HG03439 (cell line): ENCODE measurements at regions not wholly inside any gene's neighbourhood (a gene's known extent, or its start where the extent isn't known, plus 50 kb on each side); places are given as distances from the start of the nearest gene placed in this dataset.
"Not testable (repeated sequence)": the region's sequence is repeated elsewhere in the genome, so short reads cannot be mapped to it uniquely, and the experiment has no call there.

Experiments
- ATAC-seq: cut with Tn5 transposase; IDR thresholded peaks from one replicate; pipeline ENCODE4 v1.9.1; 2021; ENCODE audit warnings: mild to moderate bottlenecking, moderate library complexity; ENCODE audit not compliant: unreplicated experiment

DNA sequence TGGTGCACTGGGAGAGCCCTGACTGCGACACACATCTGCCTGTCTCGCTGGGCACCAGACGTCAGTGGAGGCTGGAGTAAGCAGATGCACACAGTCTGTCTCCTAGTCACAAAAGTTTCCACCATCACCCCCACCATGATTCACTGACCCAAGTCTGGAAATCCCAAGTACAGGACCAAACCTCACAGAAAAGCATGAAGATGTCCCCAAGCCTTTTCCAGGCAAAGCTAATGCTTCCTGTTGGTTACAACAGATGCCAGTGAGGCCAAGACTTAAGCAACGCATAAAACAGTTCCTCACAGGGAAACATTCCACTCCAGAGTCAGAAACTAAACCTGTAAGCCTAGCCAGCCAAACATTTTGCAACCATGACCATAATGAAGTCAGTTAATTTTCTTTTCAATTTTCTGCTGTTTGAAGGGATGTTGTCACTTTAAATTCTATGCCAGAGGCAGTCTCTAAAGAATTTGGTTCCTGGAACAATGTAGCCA, 259.3 kb upstream of the SLC30A5 start:
- no peak for ATAC-seq

DNA sequence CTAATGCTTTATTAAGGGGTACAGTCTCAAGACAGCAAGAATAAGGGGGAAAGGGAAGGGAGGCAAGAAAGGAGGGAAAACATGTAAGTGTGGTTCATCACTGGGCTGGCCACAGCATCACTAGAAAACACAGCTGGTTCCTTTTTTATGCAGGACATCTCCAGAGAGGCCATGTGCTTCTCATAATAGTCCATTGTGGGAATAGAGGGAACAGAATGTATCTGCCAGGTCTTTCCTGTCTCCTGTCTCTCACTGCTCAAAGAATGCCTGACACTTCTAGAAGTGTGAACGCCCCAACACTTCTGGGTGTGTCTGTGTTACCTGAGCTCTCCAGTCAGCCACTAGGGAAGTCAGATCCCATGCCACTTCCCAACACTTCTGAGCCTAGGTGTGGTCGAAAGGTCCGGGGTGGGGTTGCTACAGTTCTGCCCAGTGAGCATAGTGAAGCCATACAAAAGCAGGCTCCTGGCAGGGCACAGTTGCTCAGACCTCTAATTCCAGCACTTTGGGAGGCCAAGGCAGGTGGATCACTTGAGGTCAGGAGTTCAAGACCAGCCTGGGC, 255.6 kb upstream of the SLC30A5 start:
- ATAC-seq: no peak

DNA sequence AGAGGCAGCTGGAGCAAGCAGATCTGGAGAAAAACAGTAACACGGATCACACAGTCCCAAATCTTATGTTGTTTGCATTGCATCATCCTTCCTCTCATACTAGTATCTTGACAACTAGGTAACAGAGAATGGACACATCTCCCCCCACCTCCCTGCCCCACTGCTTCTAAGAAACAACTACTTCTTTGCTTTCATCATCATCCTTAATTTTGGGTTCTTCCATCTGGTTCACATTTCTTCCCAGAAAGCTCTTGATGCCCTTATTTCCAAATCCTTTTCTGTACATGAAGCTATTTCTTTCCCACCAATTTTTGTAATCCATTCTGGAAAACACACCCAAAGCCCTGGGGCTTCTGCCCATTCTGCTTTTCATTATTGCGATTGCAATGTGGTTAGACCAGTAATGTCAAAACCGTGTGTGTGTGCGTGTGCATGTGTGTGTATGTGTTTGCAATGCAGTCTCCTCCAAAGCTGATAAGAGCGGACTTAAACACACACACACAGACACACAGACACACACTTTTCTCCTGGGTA, 254.7 kb upstream of the SLC30A5 start:
- ATAC-seq: no peak

DNA sequence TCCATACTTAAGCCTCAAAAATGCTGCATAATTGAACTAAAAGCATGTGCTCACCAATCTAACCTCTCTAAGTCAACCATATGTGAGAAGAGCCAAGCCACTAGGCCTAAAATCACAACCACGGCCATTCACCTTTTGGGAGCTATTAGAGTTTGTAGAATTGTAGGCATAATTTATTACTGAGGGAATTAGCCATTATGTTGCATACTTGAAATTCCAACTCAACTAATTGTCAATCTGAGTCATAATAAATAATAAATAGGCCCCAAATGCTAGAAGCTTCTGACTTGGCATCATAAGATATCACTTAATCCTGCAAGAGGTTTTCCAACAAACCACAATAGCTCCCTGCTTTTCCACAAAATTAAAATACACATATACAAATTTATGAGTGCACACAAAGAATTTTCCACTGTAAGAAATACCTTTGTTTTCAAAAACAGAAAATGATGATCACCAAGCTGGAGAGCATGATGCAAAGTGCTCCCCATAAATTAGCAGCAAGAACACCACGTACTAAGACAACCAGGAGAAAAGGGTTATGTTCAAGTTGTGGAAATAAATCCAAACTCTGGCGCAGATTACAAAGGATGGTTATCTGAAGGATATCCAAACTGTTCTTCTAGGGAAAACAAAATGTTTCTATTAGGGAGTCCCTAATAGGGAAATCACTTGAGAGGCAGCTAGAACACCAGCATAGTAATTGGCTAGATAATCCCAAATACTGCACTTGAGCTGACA, 250.0 kb upstream of the SLC30A5 start:
- no peak for ATAC-seq

DNA sequence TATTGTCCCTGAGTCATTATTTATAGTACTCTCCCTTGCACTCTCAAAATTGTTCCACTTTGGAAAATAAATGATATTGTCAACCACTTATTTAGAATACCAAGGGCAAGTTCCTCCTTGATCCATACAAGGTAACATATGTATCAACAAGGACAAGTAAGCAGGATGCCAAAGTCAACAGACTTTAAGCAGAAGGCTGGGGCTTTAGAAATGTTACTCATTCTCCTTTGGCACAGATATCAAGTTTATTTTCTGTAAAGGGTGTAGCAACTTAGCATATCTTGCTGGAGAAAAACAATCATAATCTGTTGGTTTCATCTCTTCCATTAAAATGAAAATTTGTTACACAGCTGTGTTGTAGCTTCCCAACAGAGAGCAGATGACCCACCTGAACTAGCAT, 248.7 kb upstream of the SLC30A5 start:
- no peak for ATAC-seq

DNA sequence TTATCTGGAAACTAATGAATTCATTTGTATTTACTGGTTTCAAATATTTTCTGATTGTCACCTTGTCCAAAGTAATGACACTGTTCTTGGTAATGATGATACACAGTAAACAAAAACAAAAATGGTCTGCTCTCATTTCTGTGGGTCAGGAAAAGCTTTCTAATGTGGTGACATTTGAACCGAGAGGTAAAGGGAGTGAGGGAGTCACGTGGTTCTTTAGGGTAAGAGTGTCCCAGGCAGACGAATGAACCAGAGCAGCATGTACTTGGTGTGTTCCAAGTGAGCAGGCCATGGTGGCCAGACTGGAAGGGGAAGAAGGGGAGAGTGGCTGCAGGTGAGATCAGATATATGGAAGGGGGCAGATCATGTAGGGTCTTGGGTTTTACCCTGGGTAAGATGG, 247.0 kb upstream of the SLC30A5 start:
- no peak for ATAC-seq

DNA sequence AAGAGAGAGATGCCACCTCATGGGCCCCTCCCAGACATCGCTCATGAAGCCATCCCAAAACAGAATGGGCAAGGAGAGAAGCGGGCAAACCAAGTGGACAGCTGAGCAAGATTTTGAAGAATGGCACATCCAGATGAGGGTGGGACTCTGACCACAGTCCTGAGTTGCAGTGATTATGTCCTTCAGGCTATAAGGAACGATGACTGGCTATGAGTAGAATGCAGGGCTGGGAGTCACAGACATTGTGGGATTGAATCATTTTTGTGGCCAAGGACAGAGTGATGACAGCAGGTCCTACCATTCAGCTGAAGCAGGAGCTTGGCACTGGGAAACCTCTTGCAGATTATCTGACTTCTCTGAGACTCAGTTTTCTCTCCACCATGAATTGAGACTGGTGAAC, 245.7 kb upstream of the SLC30A5 start:
- no peak for ATAC-seq

DNA sequence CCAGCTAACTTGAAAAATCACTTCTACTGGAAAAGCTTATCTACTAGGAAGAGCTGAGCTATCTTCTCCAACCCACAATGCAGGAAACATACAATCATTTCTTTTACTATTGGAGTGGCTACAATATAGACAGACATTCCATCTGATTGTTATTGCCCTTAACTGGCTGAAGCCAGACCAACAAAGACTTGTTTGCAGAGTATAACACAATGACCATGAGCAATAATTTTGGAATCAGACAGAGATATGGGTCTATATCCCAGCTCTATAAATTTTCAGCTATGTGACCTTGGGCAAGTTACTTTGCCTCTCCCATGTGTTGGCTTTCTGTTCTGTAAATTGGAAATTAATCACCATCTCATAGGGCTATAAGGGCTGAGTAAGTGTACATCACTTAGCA, 244.7 kb upstream of the SLC30A5 start:
- no peak for ATAC-seq

DNA sequence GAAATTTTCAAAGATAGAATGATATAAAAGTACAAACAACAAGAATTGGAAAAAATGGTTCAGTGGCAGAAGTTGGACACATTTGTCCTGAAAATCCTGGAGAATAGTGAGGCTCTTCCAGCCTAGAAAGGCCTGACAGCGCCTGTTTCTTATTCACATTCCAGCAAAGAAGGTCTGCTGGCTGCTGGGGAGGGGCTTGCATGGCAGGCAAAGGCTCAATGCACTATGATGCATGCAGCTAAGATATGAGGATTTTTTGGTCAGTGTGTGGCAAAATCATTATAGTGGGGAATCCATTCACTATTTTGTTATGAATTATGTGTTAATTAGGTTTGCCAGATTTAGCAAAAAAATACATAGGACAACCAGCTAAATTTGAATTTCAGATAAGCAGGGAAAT, 243.9 kb upstream of the SLC30A5 start:
- ATAC-seq: no peak

DNA sequence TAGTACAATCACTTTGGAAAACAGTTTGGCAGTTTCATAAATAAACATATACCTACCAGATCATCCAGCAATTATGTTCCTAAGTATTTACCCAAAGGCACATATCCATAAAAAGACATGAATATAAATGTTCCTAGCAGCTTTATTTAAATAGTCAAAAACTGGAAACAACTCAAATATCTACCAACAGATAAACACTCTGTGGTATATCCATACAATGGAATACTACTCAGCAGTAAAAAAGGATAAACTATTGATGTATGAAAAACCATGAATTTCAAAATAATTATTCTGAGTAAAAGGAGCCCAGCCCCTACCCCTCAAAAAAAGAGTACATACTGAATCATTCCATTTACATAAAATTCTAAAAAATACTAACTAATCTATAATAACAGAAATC, 232.7 kb upstream of the SLC30A5 start:
- ATAC-seq: no peak

DNA sequence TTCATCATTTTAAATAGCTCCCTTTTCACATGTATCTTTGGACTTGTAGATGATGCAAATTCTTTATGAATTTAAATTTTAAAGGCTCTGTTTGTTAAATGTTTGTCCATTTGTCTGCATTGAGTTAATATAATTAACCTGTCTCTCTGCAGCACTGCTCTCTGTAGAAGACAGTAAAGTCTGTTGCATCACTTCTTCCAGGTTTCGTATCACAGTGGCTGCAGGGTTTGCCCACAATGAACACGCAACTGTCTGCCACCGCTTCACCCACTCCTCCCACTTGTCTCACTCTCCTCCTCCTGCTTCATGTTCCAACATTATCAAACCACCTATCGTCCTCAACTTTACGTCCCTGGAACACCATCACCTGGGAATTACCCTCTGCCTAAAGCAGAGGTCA, 231.3 kb upstream of the SLC30A5 start:
- ATAC-seq: no peak

DNA sequence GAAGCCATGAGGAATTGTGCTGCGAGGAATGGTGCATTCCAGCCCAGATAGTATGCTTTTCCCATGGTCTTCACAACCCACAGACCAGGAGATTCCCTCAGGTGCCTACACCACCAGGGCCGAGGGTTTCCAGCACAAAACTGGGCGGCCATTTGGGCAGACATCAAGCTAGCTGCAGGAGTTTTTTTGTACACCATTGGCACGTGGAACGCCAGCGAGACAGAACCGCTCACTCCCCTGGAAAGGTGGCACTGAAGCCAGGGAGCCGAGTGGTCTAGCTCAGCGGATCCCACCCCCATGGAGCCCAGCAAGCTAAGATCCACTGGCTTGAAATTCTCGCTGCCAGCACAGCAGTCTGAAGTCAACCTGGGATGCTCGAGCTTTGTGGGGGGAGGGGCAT, 228.6 kb upstream of the SLC30A5 start:
- not testable (repeated sequence) for ATAC-seq

DNA sequence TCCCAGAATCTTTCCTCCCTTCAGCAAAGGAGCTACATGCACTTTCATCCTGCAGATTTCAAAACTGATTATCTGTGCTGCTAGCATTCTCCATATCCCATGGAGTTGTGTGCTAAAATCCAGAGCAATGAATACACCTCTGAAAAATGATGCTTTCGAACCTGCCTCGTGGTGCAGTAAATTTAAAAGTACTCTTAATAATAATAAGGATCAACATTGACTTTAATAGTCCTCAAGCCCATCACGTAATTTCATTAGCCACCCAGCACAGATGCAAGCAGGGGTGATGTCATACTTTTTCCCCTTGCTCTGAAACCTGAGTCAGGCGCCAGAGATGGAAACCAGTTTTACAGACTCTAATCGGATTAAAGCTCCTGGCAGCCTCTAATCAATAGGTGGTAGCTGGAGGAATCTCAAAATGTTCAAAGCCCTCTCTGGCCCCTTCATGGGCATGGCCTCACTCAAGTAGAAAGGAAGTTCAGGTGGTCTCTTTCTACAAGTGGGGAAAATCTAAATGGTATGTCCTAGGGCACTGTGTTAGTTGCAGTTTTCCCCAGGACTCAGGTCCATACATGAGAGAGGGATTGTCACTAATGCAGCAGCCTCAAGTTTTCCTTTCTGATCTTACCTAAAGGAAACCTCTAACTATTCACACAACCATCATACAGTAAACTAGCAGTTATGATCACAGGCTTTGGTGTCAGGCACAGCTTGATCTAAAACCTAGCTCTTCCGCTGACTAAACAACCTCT, 221.6 kb upstream of the SLC30A5 start:
- ATAC-seq: no peak

DNA sequence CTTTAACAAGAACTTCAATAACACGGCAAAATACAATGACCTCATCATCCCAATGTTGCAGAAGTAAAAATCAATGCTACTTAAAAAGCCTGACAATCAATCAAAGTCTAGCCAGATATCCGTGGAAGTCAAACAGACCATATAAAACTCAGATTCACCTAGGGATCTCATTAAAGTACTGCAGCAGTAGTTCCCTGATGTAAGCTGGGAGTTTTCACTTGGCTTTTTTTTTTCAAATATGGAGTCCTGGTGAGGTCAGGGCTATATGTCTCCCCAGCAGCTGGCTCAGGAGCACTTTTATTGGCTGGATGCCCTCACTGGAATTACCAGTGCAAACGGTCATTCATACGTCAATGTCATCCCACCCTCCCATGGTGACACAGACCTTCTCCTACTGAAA, 220.6 kb upstream of the SLC30A5 start:
- ATAC-seq: no peak

DNA sequence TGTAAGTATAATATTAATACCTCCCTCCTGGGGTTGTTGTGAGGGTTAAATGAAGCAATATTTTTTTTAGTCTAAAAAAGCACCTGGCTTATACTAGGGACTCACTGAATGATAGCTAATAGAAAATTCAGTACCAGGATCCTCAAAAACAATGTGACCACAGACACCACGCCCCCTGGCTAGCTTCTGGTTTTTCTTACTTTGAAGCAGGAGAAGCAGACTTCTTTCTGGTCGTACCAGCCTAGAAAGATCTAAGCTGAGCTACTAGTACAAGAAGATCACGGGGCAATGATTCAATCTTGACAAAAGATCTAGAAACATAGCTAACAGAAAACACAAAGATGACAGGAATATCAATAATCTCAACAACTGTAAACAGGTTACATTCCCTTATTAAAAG, 218.5 kb upstream of the SLC30A5 start:
- no peak for ATAC-seq

DNA sequence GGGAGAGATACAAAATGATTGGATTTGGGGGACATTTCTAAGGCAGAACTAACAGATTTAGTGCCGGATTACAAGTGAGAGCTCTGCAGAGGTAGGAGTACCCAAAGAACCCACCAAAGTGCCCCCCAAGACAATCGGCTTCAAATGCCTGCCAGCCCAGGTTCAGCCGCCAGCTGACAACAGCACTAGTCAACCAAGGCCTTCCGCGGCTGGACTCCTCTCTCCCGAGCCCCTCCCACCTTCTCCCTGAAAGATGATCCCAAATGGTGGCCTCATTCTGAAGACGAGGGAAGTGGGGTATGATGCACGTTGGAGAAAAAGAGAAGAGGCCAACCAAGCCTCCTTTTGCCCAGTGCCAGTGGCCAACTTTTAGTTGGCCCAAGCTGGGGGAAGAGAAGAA, 210.4 kb upstream of the SLC30A5 start:
- no peak for ATAC-seq

DNA sequence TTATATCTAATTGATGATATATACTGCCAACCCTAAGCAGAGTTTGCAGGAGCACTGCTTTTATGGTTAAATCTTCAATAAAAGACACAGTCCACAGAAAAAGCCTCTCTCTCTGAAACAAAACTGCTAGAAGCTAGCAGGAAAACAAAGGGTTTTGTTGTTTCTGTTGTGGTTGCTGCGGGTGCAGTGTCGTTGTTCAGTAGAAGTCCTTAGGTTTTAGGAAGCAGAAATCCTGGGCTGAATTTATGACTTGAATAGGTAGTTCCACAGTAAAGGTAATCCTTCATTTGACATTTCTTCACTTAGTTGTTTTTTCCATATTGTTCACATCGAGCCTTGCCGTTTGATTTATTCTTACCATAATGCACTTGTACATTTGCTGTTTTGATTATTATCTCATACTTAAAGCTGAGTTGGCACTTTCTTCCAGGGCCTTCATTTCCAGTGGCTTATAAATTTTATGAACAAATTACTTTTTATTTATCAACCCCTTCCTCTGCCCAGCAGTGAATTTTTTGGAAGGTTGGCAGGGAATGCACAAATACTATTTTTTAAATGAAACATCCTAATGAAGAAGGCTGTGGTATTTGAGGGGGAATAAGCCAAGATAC, 209.6 kb upstream of the SLC30A5 start:
- ATAC-seq: no peak

DNA sequence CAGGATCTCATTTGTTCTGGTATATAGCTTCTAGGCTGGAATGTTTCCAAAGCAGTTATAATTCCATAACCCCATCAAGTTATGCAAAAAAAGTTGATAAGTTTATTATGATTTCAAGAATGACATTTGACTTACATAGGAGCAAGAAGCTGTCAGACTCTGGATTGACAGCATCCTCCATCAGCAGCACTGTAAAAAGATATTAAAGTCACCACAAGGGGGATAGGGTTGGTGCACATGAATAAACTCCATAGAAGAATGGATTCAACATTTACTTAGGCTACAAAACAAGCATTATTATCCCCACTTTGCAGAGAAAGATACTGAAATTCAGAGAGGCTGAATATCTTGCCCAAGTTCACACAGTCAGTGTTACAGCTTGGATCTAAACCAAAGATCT, 208.9 kb upstream of the SLC30A5 start:
- no peak for ATAC-seq

DNA sequence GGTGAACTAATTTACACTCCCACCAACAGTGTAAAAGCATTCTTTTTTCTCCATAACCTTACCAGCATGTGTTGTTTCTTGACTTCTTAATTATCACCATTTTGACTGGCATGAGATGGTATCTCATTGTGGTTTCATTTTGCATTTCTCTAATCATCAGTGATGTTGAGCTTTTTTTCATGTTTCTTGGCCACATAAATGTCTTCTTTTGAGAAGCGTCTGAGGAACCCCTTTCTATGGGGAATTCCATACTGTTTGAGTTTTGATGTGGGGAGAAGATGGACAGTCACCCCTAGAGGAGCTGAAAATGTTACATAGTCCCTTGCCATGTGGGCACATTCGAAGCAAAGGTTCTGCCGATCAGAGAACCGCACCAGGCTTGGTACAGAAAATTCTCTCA, 207.0 kb upstream of the SLC30A5 start:
- no peak for ATAC-seq

DNA sequence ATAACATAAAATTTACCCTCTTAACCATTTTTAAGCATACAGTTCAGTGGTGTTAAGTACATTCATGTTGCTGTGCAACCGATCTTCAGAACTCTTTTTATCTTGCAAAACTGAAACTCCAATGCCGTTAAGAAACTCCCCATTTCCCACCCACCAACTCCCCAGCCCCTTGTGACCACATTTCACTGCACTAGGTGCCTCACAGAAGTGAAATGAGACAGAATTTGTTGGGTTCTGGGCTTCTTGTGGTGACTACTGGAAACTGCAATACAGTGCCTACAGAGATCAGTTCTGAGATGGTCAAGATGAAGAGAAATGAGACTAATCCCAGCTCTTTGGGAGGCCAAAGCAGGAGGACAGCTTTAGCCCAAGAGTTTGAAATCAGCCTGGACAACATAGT, 202.1 kb upstream of the SLC30A5 start:
- no peak for ATAC-seq

DNA sequence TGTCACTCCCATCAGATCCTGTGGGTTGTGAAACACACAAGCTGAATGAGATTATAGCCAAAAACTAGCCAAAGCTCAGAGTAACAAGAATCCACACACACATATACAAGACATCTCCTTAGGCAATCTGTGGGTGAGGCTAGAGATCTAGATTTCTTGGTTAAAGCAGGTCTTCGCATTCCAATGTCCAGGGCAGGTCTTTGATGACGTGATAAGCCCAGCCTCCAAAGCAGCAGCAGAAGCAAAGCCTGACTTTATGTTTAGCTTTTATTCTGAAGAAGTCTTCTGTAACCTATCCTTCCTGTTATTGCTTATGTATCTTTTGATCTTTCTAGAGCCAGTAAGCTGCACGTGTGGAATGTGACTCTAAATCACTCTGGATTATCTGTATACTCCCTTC, 199.1 kb upstream of the SLC30A5 start:
- ATAC-seq: no peak
